ENCODE measurements at regions not wholly inside any gene's neighbourhood (a gene's known extent, or its start where the extent isn't known, plus 50 kb on each side); places are given as distances from the start of the nearest gene placed in this dataset.

GRCh38 chr13:79780240-79780639, 299.3 kb downstream of the NDFIP2 start:
- ATAC-seq (ENCODE audit: low FRiP score in 2 of 2) (peak in 1 of 2 donors; percentile 39), DNase-seq (no peak)
- WGBS, 2 donors = 56 to 64% methylated on average over 3 of the region's 3 CpGs
- H3K9me3 ChIP-seq = no peaks in the 10 kb centered on the region
- peaks cover 0 to 7% (median 6%) of the 10 kb centered on the region in 4 donors for H3K4me1 ChIP-seq
- no peak for TF ChIP-seq CTCF (IDR thresholded peaks at IDR 0.05)
- TF ChIP-seq POLR2A (IDR thresholded peaks at IDR 0.05) = no peak
- TF ChIP-seq POLR2AphosphoS5 (IDR thresholded peaks at IDR 0.05) = no peak
- H3K27ac ChIP-seq = no peak overlapping the region
- no peaks in the 10 kb centered on the region for H3K36me3 ChIP-seq
- no peak overlapping the region for H3K4me3 ChIP-seq
- no peaks in the 10 kb centered on the region for H3K27me3 ChIP-seq

DNA sequence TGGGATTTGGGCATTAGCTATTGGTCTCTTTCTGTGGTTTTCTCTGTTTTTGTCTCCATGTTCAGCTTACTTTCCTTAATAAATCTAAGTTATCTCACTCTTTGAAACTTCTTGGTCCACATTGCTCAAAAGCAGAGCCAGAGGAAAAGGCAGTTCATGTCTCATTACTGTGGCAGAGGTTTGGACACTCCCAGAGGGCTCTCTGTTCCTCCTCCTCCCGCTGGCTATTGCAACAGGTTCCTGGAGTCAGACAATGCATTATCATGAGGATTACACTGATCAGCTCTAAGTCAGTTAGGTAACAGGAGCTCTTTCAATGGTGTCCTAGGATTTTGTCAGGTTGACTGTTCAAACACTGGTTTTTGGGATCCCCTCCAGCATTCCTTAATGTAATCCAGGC, 298.8 kb downstream of the NDFIP2 start:
- H3K4me3 ChIP-seq = no peak overlapping the region
- WGBS, 2 donors = 0 to 46% methylated on average over 1 of the region's 1 CpG
- H3K4me1 ChIP-seq = peaks cover 0 to 7% (median 6%) of the 10 kb centered on the region in 4 donors
- H3K27me3 ChIP-seq = no peaks in the 10 kb centered on the region
- no peaks in the 10 kb centered on the region for H3K36me3 ChIP-seq
- H3K27ac ChIP-seq = no peak overlapping the region
- no peaks in the 10 kb centered on the region for H3K9me3 ChIP-seq
- peak; percentile 73 to 89 for ATAC-seq (ENCODE audit: low FRiP score in 2 of 2)
- peak in 1 of 2 donors; percentile 45 for DNase-seq
- TF ChIP-seq CTCF (IDR thresholded peaks at IDR 0.05) (no peak), EP300 (IDR thresholded peaks at IDR 0.05) (no peak), POLR2AphosphoS5 (IDR thresholded peaks at IDR 0.05) (no peak), POLR2A (IDR thresholded peaks at IDR 0.05) (no peak)

DNA sequence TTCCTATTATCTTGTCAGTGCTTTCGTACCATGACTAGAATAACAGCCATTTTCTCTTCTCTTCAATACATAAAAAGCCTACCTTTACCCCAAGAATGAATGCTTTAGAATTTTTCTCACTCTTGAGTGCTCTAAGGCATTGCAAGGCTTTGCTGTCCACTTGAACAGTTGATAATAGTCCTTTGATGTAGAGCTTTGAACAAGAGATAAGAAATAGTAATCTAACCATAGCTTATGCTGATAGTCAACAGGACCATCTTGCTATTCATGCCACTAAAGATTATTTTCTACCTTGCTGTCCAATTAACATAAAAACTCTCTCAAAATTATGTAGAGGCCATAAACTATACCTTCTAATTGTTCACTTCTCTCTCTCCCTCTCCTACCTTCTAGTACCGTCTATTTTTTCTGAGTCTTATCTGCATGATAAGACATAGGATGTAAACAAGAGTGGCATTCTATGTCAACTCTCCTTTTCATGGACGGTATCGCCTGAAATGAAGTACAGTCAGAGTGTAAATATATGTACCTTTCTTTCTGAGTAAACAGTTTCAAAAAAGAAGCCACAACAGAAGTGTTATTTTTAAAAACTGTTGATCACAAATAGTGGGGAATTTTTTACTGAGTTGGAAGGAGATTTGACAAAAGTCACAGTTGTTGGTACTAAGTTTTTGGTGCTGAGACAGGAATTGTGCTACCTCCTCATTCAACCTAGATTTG, 297.9 kb downstream of the NDFIP2 start:
- ATAC-seq (ENCODE audit: low FRiP score in 2 of 2) (no peak), DNase-seq (no peak)
- H3K27ac ChIP-seq = no peak overlapping the region
- TF ChIP-seq POLR2AphosphoS5 (IDR thresholded peaks at IDR 0.05) (no peak), POLR2A (IDR thresholded peaks at IDR 0.05) (no peak), EP300 (IDR thresholded peaks at IDR 0.05) (no peak), CTCF (IDR thresholded peaks at IDR 0.05) (no peak)
- no peaks in the 10 kb centered on the region for H3K36me3 ChIP-seq
- H3K4me1 ChIP-seq = peaks cover 0 to 7% (median 6%) of the 10 kb centered on the region in 4 donors
- no peaks in the 10 kb centered on the region for H3K27me3 ChIP-seq
- WGBS, 2 donors = 57 to 74% methylated on average over 4 of the region's 4 CpGs
- H3K9me3 ChIP-seq = no peaks in the 10 kb centered on the region
- no peak overlapping the region for H3K4me3 ChIP-seq

DNA sequence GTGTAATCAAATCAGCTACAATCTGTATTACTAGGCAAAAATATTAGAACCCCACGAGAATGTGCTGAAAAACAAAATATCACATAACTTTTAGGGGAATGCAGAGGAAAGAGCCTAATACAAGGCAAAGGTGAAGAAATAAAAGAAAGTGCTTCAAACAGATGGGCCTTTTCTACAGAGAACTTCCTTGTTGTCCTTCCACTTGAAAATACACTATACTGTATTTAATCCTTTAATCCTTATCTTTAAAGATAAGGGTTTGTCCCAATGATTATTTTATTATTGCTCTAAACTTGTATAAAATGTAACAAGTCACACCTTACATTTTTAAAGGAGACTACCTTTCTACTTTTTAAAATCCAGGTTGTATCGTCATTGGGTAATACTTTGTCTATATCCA, 296.5 kb downstream of the NDFIP2 start:
- no peak overlapping the region for H3K27ac ChIP-seq
- no peaks in the 10 kb centered on the region for H3K9me3 ChIP-seq
- H3K4me3 ChIP-seq = no peak overlapping the region
- ATAC-seq (ENCODE audit: low FRiP score in 2 of 2) = no peak
- TF ChIP-seq EP300 (IDR thresholded peaks at IDR 0.05) (no peak), POLR2AphosphoS5 (IDR thresholded peaks at IDR 0.05) (no peak), POLR2A (IDR thresholded peaks at IDR 0.05) (no peak), CTCF (IDR thresholded peaks at IDR 0.05) (no peak)
- H3K36me3 ChIP-seq = no peaks in the 10 kb centered on the region
- H3K27me3 ChIP-seq = no peaks in the 10 kb centered on the region
- peaks cover 0 to 7% (median 6%) of the 10 kb centered on the region in 4 donors for H3K4me1 ChIP-seq
- no peak for DNase-seq
- 66 to 72% methylated on average over 2 of the region's 2 CpGs for WGBS, 2 donors
